H1 (cell line): ENCODE measurements at regions not wholly inside any gene's neighbourhood (a gene's known extent, or its start where the extent isn't known, plus 50 kb on each side); places are given as distances from the start of the nearest gene placed in this dataset.

ENCODE experiments used
- ASH2L ChIP-seq: fragments of 200-600, 300-600 bp; sonication (generic); IDR thresholded peaks from one replicate; pipeline ENCODE4 v1.7.1; 2017; ENCODE audit warnings: low read length
- EP300 ChIP-seq, 2 experiments: IDR thresholded peaks; 1 replicate in 1 of 2; 2 replicates in 1 of 2; pipeline ENCODE4 v1.6.1; 2011 to 2012; ENCODE audit warnings: low read depth in 2 of 2, low read length in 2 of 2, mild to moderate bottlenecking in 2 of 2, borderline replicate concordance in 1 of 2, inconsistent platforms in 1 of 2, moderate library complexity in 1 of 2
- KDM4A ChIP-seq: IDR thresholded peaks from one replicate; pipeline ENCODE4 v1.7.1; 2012; ENCODE audit warnings: low read depth, mild to moderate bottlenecking, moderate library complexity, low read length, inconsistent platforms; ENCODE audit not compliant: severe bottlenecking
- TEAD4 ChIP-seq: IDR thresholded peaks from 2 replicates; pipeline ENCODE4 v1.6.1; 2012; ENCODE audit warnings: low read depth, low read length, inconsistent platforms, mixed read lengths
- TF ChIP-seq, protein P1 (sequence below), 3 experiments: IDR thresholded peaks; 1 replicate in 2 of 3; 2 replicates in 1 of 3; pipeline versions ENCODE4 v1.5.1 to v1.6.1; 2011; ENCODE audit warnings: low read length in 3 of 3, mild to moderate bottlenecking in 3 of 3, inconsistent platforms in 2 of 3, low read depth in 1 of 3, moderate library complexity in 1 of 3; ENCODE audit not compliant: insufficient read depth in 1 of 3; ENCODE audit errors: control extremely low read depth in 1 of 3
- TF ChIP-seq, protein P2 (sequence below): IDR thresholded peaks from 2 replicates; pipeline ENCODE4 v1.6.1; 2011; ENCODE audit warnings: low read depth, mild to moderate bottlenecking, low read length; ENCODE audit not compliant: insufficient read depth

DNA sequence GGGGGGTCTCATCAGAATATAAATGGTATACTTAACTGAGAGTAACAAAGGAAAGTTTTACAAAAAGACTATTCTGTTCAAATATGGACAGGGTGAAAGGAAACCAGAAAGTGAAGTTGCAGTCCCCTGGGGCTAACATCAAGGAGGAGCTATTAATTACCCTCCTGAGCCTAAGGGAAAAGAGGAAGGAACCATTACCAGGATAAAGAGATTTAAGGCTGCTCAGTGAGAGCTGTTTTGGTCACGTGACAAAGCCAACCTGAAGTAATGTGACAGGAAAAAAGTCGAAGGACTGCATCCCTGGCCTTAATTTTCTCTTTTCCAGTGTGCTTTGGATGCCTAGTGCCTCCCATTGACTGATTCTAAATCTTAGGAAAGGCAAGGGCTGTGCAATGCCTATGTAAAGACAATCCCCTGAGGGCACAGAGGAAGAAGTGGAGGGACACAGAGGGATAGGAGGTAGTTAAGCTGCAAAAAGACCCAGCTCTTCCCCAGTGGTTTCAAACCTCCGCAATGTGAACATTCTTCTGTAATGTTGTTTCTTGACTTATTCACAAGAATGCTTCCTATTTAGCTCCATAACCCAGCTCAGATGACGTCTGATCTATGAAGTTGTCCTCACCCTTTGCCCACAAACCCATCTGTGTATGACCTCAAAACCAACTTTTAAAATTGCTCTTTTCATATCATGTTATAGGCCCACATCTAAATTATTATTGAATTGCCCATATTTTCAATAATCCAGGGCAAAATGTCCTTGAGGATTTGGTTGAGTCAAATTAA is 187.7 kb upstream of the DCN start (continued):
- TF ChIP-seq, protein P1, sequence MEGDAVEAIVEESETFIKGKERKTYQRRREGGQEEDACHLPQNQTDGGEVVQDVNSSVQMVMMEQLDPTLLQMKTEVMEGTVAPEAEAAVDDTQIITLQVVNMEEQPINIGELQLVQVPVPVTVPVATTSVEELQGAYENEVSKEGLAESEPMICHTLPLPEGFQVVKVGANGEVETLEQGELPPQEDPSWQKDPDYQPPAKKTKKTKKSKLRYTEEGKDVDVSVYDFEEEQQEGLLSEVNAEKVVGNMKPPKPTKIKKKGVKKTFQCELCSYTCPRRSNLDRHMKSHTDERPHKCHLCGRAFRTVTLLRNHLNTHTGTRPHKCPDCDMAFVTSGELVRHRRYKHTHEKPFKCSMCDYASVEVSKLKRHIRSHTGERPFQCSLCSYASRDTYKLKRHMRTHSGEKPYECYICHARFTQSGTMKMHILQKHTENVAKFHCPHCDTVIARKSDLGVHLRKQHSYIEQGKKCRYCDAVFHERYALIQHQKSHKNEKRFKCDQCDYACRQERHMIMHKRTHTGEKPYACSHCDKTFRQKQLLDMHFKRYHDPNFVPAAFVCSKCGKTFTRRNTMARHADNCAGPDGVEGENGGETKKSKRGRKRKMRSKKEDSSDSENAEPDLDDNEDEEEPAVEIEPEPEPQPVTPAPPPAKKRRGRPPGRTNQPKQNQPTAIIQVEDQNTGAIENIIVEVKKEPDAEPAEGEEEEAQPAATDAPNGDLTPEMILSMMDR (IDR thresholded peaks at IDR 0.05; ENCODE audit: control extremely low read depth in 1 of 3, insufficient read depth in 1 of 3, low read depth in 1 of 3, low read length in 3 of 3), result no peak
- TF ChIP-seq EP300 (IDR thresholded peaks at IDR 0.05; ENCODE audit: borderline replicate concordance in 1 of 2, low read depth in 2 of 2, low read length in 2 of 2) (no peak), KDM4A (no peak), ASH2L (no peak), TEAD4 (no peak)
- TF ChIP-seq, protein P2, sequence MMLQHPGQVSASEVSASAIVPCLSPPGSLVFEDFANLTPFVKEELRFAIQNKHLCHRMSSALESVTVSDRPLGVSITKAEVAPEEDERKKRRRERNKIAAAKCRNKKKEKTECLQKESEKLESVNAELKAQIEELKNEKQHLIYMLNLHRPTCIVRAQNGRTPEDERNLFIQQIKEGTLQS, result no peak
